VCaP (cell line): ENCODE measurements at regions not wholly inside any gene's neighbourhood (a gene's known extent, or its start where the extent isn't known, plus 50 kb on each side); places are given as distances from the start of the nearest gene placed in this dataset.

Experiments used
- H3K27ac ChIP-seq: fragments of 450-650 bp; 2 replicates; pipeline ENCODE4 v1.5.1; 2017
- TF ChIP-seq, protein P1 (sequence below): fragments of 450-650 bp; conservative IDR thresholded peaks from 2 replicates; pipeline ENCODE4 v1.5.1; 2017; ENCODE audit warnings: mild to moderate bottlenecking, moderate library complexity

DNA sequence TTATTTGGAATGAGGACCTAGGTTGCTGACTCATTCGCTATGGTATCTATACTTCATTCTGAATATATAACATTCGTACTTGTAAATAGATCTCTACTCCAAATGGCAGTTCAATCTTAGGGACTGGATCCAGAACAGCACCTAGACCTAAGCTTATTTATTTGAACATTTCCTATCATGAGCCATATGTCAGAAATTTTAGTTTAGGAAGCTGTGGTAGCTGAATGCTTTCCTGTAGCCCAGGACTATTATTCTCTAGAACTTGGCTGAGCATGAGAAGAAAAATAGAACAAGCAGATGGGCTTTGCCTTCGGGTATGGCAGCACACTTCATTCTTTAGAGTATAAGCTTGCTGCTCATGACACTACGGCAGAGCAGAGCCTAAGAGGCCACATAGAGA, 1114.4 kb upstream of the B3GALT2 start:
- TF ChIP-seq, protein P1, sequence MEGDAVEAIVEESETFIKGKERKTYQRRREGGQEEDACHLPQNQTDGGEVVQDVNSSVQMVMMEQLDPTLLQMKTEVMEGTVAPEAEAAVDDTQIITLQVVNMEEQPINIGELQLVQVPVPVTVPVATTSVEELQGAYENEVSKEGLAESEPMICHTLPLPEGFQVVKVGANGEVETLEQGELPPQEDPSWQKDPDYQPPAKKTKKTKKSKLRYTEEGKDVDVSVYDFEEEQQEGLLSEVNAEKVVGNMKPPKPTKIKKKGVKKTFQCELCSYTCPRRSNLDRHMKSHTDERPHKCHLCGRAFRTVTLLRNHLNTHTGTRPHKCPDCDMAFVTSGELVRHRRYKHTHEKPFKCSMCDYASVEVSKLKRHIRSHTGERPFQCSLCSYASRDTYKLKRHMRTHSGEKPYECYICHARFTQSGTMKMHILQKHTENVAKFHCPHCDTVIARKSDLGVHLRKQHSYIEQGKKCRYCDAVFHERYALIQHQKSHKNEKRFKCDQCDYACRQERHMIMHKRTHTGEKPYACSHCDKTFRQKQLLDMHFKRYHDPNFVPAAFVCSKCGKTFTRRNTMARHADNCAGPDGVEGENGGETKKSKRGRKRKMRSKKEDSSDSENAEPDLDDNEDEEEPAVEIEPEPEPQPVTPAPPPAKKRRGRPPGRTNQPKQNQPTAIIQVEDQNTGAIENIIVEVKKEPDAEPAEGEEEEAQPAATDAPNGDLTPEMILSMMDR: no peak
- no peak overlapping the region for H3K27ac ChIP-seq

DNA sequence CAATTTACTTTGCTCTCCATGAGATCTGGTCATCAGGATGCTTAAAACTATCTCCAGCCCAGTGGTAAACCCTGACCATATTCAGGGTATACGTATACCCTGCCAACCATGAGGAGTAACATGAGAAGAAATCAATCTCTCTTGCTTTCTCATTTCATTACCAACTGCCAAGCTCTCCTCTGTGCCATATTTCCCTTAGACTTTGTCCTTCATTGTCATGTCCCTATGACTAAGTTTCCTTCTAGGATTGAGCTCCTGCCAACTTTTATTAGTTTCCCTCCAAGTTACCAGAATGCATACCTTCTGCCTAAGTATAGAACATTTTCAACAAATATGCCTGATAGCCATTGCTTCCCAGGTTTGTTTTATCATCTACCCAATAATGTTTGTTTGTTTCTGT, 1113.9 kb upstream of the B3GALT2 start:
- no peak overlapping the region for H3K27ac ChIP-seq
- TF ChIP-seq, protein P1: no peak

DNA sequence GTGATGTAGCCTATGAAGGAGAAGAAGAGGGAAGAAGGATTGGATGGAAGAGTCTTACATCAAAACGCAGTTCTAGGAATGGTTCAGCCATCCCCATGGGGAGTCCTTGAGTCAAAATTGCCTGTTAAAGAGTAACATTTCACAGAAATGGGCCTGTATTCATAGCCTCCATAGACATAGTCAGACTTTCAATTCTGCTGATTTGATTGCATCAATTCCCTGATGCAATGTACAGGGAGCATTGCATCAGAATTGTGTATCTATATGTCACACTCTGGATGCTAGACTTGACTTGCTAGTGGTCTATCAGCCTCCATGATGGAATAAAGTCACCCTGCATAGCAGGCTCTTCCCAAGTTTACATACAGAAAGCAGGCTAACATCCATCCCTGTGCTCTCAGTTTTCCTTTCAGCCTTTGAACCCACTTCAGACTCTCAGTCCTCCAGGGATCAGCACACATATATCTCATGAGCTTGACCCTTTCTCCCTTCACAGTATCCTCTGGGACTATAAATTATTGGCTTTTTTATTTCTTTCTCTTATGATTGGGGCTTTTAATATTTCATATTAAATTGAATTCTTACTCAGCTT, 1111.7 kb upstream of the B3GALT2 start:
- H3K27ac ChIP-seq: no peak overlapping the region
- TF ChIP-seq, protein P1: no peak

DNA sequence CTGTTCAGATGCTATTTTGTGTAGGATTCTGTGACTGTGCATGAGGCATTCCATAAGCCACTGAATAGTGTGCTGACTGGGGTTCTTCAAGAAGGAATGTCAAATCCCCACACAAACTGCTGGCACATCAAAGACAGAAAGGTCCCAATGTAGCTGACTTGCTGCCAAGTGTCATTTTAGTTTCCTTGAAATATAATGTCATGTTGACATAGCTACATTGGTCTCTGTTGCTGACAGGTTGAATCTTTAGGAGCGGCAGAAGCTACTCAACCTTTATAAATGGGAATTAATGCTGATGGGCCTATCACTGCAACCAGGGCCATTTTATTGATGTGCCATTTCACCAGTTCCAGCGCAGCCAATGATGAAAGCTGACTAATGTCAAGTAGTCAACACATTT, 1110.7 kb upstream of the B3GALT2 start:
- TF ChIP-seq, protein P1: no peak
- H3K27ac ChIP-seq: no peak overlapping the region

DNA sequence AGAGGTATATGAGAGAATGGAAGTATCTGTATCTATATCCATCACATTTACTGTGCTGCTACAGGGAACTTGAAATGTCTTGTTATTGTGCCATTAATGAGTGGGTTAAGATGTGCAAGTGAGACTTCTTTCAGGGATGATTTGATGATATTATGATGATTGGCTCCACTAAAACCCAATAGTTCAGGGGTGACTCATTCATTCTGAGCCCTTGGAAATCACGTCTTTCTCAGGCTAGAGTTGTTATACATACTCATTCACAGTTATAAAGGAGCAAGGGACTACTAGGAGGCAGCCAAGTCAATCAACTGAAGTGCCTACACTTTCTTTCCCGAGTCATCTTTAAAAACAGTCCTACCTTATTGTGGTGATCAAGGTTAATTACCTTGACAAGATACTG, 1109.8 kb upstream of the B3GALT2 start:
- H3K27ac ChIP-seq: no peak overlapping the region
- TF ChIP-seq, protein P1: no peak

DNA sequence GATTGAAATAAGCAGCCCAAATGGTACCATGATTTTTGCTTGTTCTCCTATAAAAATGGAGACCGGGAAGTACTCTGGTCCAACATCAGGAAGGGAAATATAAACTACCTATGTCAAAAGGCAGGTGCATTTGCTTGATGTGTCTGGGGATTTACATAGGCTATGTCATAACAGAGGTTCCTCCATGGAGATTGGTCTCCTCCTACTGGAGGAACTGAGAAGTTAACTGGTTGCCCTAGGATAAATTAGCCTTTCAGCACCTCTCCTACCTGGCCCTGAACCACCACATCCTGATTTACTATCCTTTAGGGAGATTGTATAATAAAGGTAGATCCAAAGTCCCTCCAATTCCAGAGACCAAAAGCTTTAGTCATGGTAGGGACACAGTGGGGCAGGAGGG, 1109.3 kb upstream of the B3GALT2 start:
- H3K27ac ChIP-seq: no peak overlapping the region
- TF ChIP-seq, protein P1: peak; percentile 85

DNA sequence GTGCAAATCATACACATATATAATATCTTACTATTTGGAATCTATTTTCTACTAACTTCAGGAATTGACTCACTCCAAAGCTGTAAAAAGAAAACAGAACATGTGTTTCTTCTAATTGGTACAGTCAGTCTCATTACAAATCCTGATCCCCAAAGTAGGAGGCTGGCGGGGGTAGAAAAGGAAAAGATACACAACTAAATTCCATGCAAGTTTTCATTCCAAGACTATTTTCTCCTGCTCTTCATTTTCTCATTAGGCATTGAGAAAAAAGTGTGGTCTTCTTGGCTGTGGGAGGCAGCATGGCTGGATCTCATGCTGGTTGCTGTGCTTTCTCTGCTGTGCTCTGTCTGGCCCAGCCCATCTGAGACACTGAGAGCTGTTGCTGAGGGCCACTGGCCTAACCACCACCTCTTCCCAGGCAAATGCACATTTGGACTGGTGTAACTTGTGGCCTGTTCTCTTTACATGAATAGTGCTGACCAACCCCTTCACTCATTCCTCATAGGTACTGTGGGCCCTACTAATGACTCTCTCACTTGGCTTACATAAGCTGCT, 1107.5 kb upstream of the B3GALT2 start:
- H3K27ac ChIP-seq: no peak overlapping the region
- TF ChIP-seq, protein P1: no peak
